ENCODE measurements at regions not wholly inside any gene's neighbourhood (a gene's known extent, or its start where the extent isn't known, plus 50 kb on each side); places are given as distances from the start of the nearest gene placed in this dataset.

- no peak for DNase-seq (ENCODE audit: low read depth in 2 of 2)
These were observed 599.1 kb downstream of the BRD1 start for GRCh38 chr22:49228431-49229037.

GRCh38 chr22:49227670-49228069 lies 600.0 kb downstream of the BRD1 start:
- DNase-seq (ENCODE audit: low read depth in 2 of 2): no peak

GRCh38 chr22:49226096-49226495 lies 601.6 kb downstream of the BRD1 start:
- DNase-seq (ENCODE audit: low read depth in 2 of 2): no peak

- no peak for DNase-seq (ENCODE audit: low read depth in 2 of 2)
These were observed 603.4 kb downstream of the BRD1 start for GRCh38 chr22:49224243-49224642.

- DNase-seq (ENCODE audit: low read depth in 2 of 2): no peak
These were observed 609.5 kb downstream of the BRD1 start for GRCh38 chr22:49218142-49218541.

GRCh38 chr22:49216579-49216978 lies 611.1 kb downstream of the BRD1 start:
- no peak for DNase-seq (ENCODE audit: low read depth in 2 of 2)

GRCh38 chr22:49215840-49216239 lies 611.8 kb downstream of the BRD1 start:
- DNase-seq (ENCODE audit: low read depth in 2 of 2): no peak

- no peak for DNase-seq (ENCODE audit: low read depth in 2 of 2)
These were observed 612.7 kb downstream of the BRD1 start for GRCh38 chr22:49214976-49215375.

GRCh38 chr22:49213731-49214352 lies 613.8 kb downstream of the BRD1 start:
- no peak for DNase-seq (ENCODE audit: low read depth in 2 of 2)

- no peak for DNase-seq (ENCODE audit: low read depth in 2 of 2)
These were observed 615.2 kb downstream of the BRD1 start for GRCh38 chr22:49212466-49212865.

GRCh38 chr22:49212002-49212401 lies 615.7 kb downstream of the BRD1 start:
- DNase-seq (ENCODE audit: low read depth in 2 of 2): no peak

- DNase-seq (ENCODE audit: low read depth in 2 of 2): no peak
These were observed 616.5 kb downstream of the BRD1 start for GRCh38 chr22:49211176-49211575.

- no peak for DNase-seq (ENCODE audit: low read depth in 2 of 2)
These were observed 617.1 kb downstream of the BRD1 start for GRCh38 chr22:49210606-49211005.

GRCh38 chr22:49209452-49210195 lies 618.0 kb downstream of the BRD1 start:
- no peak for DNase-seq (ENCODE audit: low read depth in 2 of 2)

- DNase-seq (ENCODE audit: low read depth in 2 of 2): no peak
These were observed 618.9 kb downstream of the BRD1 start for GRCh38 chr22:49208768-49209252.

GRCh38 chr22:49208004-49208402 lies 619.7 kb downstream of the BRD1 start:
- DNase-seq (ENCODE audit: low read depth in 2 of 2): no peak

- DNase-seq (ENCODE audit: low read depth in 2 of 2): no peak
These were observed 620.4 kb downstream of the BRD1 start for GRCh38 chr22:49207008-49208003.

GRCh38 chr22:49206281-49206680 lies 621.4 kb downstream of the BRD1 start:
- no peak for DNase-seq (ENCODE audit: low read depth in 2 of 2)

GRCh38 chr22:49205483-49205800 lies 622.2 kb downstream of the BRD1 start:
- no peak for DNase-seq (ENCODE audit: low read depth in 2 of 2)

- no peak for DNase-seq (ENCODE audit: low read depth in 2 of 2)
These were observed 622.8 kb downstream of the BRD1 start for GRCh38 chr22:49204599-49205482.

All from dermis microvascular lymphatic vessel endothelial cell (primary cell).